MM.1S (cell line): ENCODE measurements at regions not wholly inside any gene's neighbourhood (a gene's known extent, or its start where the extent isn't known, plus 50 kb on each side); places are given as distances from the start of the nearest gene placed in this dataset.

Experiments
- DNase-seq: peaks from one replicate; pipeline ENCODE4 v3.0.0-alpha.2; 2015
- H2AFZ ChIP-seq: fragments of 300-600 bp; sonication (generic); 2 replicates; pipeline ENCODE4 v1.6.0; 2016; ENCODE audit warnings: antibody characterized with exemption, low read length
- H3F3A ChIP-seq: fragments of 300-600 bp; sonication (generic); 2 replicates; pipeline ENCODE4 v1.6.1; 2016; ENCODE audit warnings: mild to moderate bottlenecking, antibody characterized with exemption, low read length, moderate library complexity, mixed read lengths; ENCODE audit not compliant: insufficient read depth
- H3K27ac ChIP-seq: fragments of 300-600 bp; sonication (generic); 2 replicates; pipeline ENCODE4 v1.5.1; 2016; ENCODE audit warnings: mild to moderate bottlenecking, low read length
- H3K27me3 ChIP-seq: fragments of 300-600 bp; sonication (generic); replicated peaks from 2 replicates; pipeline ENCODE4 v1.6.0; 2016; ENCODE audit warnings: low read length; ENCODE audit not compliant: insufficient read depth
- H3K36me3 ChIP-seq: fragments of 300-600 bp; sonication (generic); replicated peaks from 2 replicates; pipeline ENCODE4 v1.6.1; 2016; ENCODE audit warnings: mild to moderate bottlenecking, low read length, mixed read lengths; ENCODE audit not compliant: insufficient read depth
- H3K4me1 ChIP-seq: fragments of 300-600 bp; sonication (generic); 2 replicates; pipeline ENCODE4 v1.6.1; 2016; ENCODE audit warnings: low read length, mixed read lengths
- H3K4me2 ChIP-seq: fragments of 300-600 bp; sonication (generic); 2 replicates; pipeline ENCODE4 v1.6.0; 2016; ENCODE audit warnings: low read depth, low read length
- H3K4me3 ChIP-seq: fragments of 300-600 bp; sonication (generic); 2 replicates; pipeline ENCODE4 v1.5.1; 2016; ENCODE audit warnings: low read length, mixed read lengths
- H3K79me2 ChIP-seq: fragments of 300-600 bp; sonication (generic); 2 replicates; pipeline ENCODE4 v1.6.1; 2016; ENCODE audit warnings: mixed run types, low read length, mixed read lengths
- H3K9ac ChIP-seq: fragments of 300-600 bp; sonication (generic); 2 replicates; pipeline ENCODE4 v1.6.1; 2016; ENCODE audit warnings: low read length, mixed read lengths
- H3K9me2 ChIP-seq: fragments of 300-600 bp; sonication (generic); replicated peaks from 2 replicates; pipeline ENCODE4 v1.6.1; 2016; ENCODE audit warnings: mild to moderate bottlenecking, low read length, mixed read lengths; ENCODE audit not compliant: insufficient read depth
- H3K9me3 ChIP-seq: fragments of 300-600 bp; sonication (generic); replicated peaks from 2 replicates; pipeline ENCODE4 v1.6.1; 2016; ENCODE audit warnings: mild to moderate bottlenecking, low read length, mixed read lengths; ENCODE audit not compliant: insufficient read depth
- H4K20me1 ChIP-seq: fragments of 300-600 bp; sonication (generic); 2 replicates; pipeline ENCODE4 v1.6.1; 2016; ENCODE audit warnings: mild to moderate bottlenecking, low read length, moderate library complexity, mixed read lengths; ENCODE audit not compliant: insufficient read depth
- EZH2 ChIP-seq: fragments of 300-600 bp; sonication (generic); optimal IDR thresholded peaks from 2 replicates; pipeline ENCODE3; 2017; ENCODE audit warnings: low read depth, mild to moderate bottlenecking, antibody characterized with exemption, low read length, mixed read lengths
- EZH2phosphoT487 ChIP-seq: fragments of 300-600 bp; sonication (generic); IDR thresholded peaks from 2 replicates; pipeline ENCODE4 v1.6.1; 2018; ENCODE audit warnings: antibody characterized with exemption, low read length
- TF ChIP-seq, protein P1 (sequence below): fragments of 300-600 bp; sonication (generic); IDR thresholded peaks from 2 replicates; pipeline ENCODE4 v1.5.1; 2016; ENCODE audit warnings: antibody characterized with exemption, low read length, mixed read lengths

DNA sequence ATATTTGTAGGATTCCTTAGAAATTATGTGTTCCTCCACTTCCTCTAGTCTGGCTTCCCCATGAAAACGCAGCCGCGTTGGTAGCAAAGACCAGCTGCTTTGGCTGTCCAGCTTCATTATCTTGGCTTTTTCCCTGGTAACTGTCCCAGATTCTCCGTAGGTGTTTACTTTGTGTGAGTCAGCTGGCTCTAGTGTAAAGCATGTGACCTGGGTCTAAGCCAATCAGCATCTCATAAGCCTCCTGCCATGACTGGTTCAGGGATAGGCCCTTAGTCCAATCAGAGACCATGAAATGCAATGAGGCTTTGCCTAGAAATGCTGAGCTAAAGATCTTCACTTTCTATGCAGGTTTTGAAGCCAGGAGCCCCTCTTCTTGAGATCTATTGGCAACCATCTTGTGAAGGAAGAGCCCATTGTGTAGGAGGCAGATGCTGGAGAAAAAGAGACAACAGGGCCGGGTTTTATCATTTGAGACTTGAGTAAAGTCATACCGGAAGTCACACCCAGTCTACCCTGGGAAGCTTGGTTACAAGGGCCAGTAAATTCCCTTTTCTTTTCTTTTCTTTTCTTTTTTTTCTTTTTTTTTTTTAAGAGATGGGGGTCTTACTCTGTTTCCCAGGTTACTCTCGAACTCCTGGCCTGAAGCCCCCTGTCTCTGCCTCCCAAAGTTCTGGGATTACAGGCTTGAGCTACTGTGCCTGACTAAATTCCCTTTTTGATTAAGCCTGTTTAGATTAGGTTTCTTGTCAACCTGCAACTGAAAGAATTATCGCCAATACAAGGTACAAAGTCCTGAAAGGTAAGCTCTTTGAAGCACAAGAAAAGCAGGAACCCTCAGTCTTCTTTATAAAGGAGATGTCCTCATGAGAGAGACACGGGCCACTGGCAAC is 256.5 kb upstream of the RREB1 start:
- H3K9me3 ChIP-seq, result no peaks in the 10 kb centered on the region
- H4K20me1 ChIP-seq, result no peaks in the 10 kb centered on the region
- H3K27ac ChIP-seq, result no peak overlapping the region
- H3K9me2 ChIP-seq, result no peaks in the 10 kb centered on the region
- H3K9ac ChIP-seq, result no peak overlapping the region
- no peaks in the 10 kb centered on the region for H3F3A ChIP-seq
- H2AFZ ChIP-seq, result no peak overlapping the region
- H3K4me3 ChIP-seq, result no peak overlapping the region
- no peaks in the 10 kb centered on the region for H3K79me2 ChIP-seq
- H3K4me1 ChIP-seq, result no peaks in the 10 kb centered on the region
- H3K27me3 ChIP-seq, result no peaks in the 10 kb centered on the region
- TF ChIP-seq EZH2, result no peak
- TF ChIP-seq, protein P1, sequence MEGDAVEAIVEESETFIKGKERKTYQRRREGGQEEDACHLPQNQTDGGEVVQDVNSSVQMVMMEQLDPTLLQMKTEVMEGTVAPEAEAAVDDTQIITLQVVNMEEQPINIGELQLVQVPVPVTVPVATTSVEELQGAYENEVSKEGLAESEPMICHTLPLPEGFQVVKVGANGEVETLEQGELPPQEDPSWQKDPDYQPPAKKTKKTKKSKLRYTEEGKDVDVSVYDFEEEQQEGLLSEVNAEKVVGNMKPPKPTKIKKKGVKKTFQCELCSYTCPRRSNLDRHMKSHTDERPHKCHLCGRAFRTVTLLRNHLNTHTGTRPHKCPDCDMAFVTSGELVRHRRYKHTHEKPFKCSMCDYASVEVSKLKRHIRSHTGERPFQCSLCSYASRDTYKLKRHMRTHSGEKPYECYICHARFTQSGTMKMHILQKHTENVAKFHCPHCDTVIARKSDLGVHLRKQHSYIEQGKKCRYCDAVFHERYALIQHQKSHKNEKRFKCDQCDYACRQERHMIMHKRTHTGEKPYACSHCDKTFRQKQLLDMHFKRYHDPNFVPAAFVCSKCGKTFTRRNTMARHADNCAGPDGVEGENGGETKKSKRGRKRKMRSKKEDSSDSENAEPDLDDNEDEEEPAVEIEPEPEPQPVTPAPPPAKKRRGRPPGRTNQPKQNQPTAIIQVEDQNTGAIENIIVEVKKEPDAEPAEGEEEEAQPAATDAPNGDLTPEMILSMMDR, result no peak
- no peak for TF ChIP-seq EZH2phosphoT487
- H3K36me3 ChIP-seq, result no peaks in the 10 kb centered on the region
- no peak for DNase-seq
- H3K4me2 ChIP-seq, result no peak overlapping the region

GRCh38 chr6:6851949-6852261 is 255.9 kb upstream of the RREB1 start:
- Histone ChIP-seq H2AFZ (no peak overlapping the region), H3K4me1 (0 out of 2 replicates have a peak, but pooled peaks cover 3% of the 10 kb centered on the region), H3K79me2 (no peaks in the 10 kb centered on the region), H3K36me3 (no peaks in the 10 kb centered on the region), H3K9me2 (no peaks in the 10 kb centered on the region), H3K9me3 (no peaks in the 10 kb centered on the region), H3F3A (no peaks in the 10 kb centered on the region), H3K9ac (no peak overlapping the region), H3K27ac (no peak overlapping the region), H3K4me3 (no peak overlapping the region), H3K27me3 (no peaks in the 10 kb centered on the region), H3K4me2 (no peak overlapping the region), H4K20me1 (no peaks in the 10 kb centered on the region)
- TF ChIP-seq EZH2 (no peak), EZH2phosphoT487 (no peak)
- TF ChIP-seq, protein P1, result no peak
- DNase-seq, result no peak

DNA sequence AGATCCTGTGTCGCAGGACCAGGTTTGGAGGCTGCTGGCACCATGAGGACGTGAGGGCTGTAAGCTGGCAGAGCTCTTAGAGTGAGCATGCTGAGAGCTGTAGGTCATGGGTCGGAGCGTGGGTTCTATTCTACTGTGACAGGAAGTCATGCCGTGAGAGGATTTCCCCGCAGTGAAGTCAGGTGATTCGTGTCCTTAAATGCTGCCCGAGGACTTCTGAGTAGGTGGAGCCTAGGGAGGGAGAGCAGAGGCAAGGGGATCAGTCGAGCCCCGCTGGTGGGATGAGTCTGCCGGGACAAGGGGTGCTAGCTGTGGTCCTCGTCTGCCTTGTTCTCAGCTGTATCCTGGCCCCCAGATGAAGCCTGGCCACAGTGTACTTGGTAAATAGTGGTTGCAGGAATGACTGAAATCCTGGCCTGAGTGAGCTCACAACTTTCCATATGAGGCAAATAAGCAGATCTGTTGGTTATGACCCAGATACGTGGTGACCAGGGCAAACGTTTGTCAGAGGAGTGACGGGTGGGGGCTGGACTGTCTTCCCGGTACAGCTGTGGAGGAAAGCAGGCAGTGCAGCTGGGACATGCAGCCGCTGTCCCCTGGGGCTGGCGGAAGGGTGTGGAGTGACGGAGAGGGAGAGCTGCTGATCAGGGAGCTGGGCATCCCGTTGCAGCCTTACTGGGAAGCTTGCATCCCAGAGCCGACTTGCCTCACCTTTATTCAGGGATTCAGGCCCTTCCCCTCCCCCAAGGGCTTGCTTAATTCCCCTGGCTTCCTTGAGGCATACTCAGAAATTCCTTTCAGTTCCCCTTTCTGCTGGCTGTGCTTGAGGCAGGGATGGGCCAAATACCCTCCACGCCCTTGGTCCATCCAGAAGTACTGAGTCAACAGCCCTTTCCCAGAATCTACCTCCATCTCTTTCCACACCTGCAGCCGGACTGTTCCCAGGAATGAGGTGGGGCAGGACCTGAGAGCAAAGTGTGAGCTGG is 250.9 kb upstream of the RREB1 start:
- DNase-seq, result no peak
- Histone ChIP-seq H4K20me1 (no peaks in the 10 kb centered on the region), H3K4me2 (0 out of 2 replicates have a peak overlapping the region, but pooled peaks have one; percentile 0), H3K36me3 (no peaks in the 10 kb centered on the region), H3K9me2 (no peaks in the 10 kb centered on the region), H2AFZ (peak overlapping the region; percentile 45; the same call in 1 of the 2 replicates), H3K4me3 (no peak overlapping the region; the same call in 1 of the 2 replicates), H3F3A (no peaks in the 10 kb centered on the region), H3K79me2 (no peaks in the 10 kb centered on the region), H3K9me3 (no peaks in the 10 kb centered on the region), H3K4me1 (peaks cover 8% of the 10 kb centered on the region; the same call in 1 of the 2 replicates), H3K9ac (no peak overlapping the region), H3K27ac (no peak overlapping the region), H3K27me3 (no peaks in the 10 kb centered on the region)
- TF ChIP-seq, protein P1, result no peak
- TF ChIP-seq EZH2phosphoT487 (no peak), EZH2 (no peak)
